Activated gamma-delta T cell treated with anti-CD3 and anti-CD28 coated beads, Interleukin-2, amount 50 U/mL, for 16 hours (primary cell): ENCODE measurements at regions not wholly inside any gene's neighbourhood (a gene's known extent, or its start where the extent isn't known, plus 50 kb on each side); places are given as distances from the start of the nearest gene placed in this dataset.

Source experiments
- DNase-seq: peaks from one replicate; pipeline ENCODE4 v3.0.0-alpha.2; 2020; ENCODE audit warnings: low read depth

DNA sequence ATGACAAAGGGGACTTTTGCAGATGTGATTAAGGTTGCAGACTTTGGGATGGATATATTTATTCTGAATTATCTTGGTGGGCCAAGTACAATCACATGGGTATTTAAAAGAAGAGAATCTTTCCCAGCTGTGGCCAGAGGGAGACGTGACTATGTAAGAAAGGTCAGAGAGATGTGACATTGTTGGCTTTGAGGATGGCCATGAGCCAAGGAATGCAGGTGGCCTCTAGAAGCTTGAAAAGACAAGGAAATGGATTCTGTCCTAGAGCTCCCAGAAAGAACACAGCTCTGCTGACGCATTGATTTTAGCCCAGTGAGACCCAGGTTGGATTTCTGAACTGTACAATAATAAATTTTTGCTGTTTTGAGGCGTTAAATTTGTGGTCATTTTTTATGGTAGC lies 616.0 kb upstream of the TBL1XR1 start:
- no peak for DNase-seq

DNA sequence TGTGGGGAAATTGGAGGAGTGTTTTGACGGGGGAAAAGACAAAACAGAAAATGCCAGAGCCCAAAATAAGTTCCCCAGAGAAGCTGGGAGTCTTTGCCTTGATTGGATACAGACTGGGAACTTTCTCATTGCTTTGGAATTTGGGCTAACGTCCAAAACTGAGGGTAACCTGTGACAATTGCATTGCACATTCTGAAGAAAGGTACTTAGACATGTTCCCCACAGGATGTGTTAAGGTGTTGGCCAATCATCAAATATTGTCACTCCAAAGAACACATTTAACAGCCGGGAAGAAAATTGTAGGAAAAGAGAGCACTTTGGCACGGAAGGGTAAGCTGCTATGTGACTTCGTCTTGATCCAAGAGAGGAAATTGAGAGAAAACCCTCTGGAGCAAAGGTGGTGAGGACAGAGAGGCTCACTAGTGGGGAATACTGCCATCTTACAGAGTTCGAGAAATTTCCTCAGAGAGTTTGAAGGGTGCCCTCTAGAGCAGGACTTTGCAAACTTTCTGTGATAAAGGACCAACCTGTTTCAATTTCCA lies 619.5 kb upstream of the TBL1XR1 start:
- DNase-seq: no peak

DNA sequence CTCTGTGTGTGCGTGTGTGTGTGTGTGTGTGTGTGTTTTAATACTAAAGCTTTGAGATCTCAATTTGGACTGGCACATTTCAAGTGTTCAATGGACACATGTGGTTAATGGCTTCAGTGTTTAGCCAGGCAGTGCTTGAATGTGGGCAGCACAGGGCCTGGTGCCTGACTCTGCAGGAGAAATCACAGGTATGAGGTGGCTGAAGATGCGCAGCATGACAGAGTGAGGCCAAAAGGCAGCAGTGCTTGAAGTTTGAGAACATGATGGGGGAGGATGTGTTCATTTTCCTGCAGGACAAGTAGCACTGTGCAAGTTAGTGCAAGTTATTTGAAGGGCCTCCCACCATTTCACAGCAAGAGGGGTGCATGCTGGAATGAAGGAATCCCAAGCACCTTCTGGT lies 620.5 kb upstream of the TBL1XR1 start:
- no peak for DNase-seq

DNA sequence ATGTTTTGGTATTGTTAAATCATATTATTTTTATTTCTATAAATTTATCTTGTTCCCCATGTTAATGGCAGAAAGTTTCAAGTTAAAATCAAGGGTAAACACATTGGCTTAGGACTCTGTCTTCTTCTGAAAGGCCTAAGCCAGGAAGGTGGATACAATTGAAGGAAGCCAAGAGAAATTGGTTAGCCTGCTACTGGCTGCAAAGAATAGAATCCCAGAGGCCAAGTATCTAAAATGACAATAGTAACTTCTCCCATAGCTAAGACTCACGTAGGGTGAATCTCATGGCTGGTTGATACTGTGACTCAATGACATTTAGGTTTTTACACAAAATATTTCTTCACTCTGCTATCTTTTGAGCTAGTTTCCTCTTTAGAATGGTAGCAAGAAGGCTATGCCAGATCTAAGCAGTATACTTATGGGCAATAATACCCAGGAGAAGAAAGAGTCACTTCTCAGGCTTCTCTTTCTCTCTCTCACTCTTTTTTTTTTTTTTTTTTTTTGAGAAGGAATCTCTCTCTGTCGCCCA lies 621.5 kb upstream of the TBL1XR1 start:
- DNase-seq: no peak

DNA sequence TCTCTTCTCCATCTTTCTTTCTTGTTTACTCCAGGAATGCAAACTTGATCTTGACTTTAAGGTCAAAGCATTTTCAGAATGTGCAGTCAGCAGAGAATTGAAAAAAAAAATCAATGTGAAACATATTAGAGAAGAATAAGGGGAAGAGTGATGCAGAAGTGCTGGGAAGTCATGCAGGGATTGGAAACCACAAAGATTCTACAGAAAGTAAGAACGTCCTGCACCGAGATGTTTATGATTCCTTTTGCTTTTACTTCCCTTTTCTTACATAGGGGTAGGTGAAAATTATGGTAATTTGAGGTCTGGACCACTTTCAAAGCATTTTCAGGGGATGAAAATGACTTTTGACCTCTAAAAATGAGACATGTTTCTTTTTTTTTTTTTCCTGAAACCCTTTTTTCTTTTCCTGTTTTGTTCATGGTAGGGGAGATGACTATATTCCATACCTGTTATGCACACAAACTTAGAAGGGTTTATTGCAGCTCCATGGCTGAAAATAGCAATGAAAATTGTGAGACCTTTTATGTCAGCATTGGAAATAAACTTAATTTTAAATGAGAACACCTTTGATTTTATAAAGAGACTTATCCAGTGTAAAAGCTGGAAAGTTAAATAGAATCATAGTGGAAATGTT lies 623.5 kb upstream of the TBL1XR1 start:
- no peak for DNase-seq

DNA sequence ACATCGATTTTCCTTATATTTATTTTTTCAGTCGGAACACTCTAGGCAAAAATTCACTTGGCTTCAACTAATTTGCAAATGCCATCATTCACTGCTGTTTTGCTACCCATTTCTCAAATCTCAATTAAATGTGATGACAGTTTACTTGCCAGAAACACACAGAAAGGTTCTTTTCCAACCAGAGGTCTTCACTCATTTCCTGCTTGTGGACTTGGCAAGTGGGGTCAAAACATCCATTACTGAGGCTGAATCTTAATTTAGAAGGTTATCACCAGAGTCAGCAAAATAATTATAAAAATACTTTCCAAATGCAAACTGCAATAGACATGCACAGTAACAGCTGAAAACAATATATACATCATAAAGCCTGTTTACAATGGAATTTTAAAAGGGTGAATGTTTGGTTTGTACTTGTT lies 625.4 kb upstream of the TBL1XR1 start:
- DNase-seq: no peak

DNA sequence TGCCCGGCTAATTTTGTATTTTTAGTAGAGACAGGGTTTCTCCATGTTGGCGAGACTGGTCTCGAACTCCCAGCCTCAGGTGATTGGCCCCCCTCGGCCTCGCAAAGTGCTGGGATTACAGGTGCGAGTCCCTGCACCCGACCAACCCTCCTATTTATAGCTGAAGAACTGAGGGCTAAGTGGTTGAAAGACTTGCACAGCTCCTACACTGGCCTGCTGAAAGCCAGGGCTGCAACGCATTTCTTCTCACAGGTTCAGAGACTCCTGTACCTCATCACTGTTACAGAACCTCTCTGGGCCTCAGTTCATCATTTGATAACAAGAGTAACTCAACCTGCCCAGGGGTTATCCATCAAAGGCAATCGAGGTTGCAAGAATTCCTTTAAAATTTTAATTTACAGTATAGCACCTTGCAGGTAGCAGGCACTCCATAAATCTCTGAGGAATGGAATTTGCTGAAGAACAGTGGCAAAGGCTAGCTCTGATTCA lies 626.5 kb upstream of the TBL1XR1 start:
- no peak for DNase-seq

DNA sequence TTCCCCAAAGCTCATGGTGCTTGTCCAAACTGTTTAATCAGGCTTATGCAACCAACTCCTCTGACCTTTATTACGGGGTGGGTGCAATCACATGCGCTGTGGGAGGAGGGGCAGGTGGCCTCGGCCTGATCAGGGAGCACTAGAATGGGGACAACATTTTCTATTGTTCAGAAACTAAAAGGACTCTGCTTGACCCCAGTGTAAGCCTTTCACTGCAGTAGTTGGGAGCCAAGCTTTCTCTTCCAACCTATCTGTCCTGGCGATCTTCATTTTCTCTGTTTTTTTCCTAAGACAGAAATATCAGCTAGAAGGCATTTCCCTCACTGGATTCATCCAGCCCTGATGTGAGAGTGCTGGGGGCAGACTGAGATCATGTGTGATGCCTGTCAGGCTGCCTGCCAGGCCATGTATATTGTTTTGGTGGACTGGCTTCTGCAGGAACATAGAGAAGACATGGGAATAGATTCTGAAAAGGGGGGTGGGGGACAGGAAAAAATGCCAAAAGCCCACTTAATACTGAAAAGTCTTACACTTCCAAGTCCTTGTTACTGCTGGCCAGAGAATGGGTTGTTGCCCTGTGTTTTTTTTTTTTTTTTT lies 627.0 kb upstream of the TBL1XR1 start:
- no peak for DNase-seq

DNA sequence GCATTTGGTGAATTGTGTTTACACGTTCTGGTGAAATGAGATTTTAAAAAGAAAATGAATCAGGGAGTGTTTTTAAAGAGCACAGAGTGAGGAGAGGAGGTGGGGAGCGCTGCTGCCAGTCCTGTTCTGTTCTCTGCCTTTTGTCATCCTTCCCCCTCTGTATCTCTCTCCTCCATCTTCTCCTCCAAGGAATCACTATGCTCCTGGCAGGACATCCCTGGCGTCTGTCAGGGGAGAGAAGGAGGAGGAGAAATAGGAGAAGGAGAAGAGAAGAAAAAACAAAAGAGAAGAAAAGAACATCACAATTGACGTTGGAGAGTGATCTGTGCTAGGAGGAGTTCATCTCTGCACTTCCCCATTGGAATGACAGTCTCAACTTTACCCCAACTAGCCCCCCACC lies 627.6 kb upstream of the TBL1XR1 start:
- DNase-seq: no peak

DNA sequence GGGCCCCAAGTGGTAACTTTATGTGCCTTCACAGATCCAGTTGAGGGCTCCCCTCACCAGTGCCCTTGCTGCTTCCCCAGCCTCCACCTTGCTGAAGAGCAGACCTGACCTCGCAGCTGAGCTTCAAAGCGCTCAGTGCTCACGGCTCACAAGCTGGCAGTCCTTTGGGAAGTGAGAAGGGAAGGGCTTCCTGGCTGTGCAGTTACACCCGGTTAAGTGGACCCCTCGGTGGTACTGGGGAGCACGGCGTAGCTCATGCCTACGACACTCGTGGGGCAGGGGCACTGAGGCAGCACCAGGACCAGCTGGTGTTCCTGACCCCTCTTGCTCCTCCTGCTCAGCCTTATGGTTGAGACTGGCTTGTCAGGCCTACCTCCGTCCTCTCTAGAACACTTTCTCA lies 629.0 kb upstream of the TBL1XR1 start:
- no peak for DNase-seq

DNA sequence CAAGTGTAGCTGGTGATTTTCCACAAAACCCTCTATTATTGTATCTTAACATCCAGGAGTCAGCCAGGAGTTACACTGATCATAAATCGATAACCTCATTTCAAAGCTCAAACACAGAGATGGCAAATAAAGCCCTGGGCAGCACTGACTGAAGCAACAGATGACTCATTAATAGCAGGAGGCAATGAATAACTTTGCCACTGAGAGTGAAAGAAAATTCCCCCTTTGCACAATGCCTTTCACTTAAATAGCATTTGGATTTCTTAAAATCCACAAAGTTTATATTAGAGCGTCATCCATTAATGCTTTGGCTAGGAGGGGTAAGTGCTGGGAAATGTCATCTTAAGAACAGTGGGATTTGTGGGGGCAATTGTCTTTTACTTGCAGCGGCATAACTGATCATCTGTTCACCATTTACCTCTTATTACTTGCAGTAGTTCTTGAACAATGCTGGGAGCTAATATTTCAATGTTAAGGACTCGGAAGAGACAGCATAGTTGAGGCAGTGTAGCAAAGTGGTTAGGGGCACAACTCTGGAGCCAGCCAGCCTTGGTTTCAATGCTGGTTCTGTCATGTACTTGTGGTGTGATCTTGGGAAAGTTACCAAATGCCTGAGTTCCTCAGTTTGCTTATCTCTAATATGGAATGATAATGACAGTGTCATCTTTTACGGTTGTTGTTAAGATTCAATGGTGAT lies 630.4 kb upstream of the TBL1XR1 start:
- no peak for DNase-seq

DNA sequence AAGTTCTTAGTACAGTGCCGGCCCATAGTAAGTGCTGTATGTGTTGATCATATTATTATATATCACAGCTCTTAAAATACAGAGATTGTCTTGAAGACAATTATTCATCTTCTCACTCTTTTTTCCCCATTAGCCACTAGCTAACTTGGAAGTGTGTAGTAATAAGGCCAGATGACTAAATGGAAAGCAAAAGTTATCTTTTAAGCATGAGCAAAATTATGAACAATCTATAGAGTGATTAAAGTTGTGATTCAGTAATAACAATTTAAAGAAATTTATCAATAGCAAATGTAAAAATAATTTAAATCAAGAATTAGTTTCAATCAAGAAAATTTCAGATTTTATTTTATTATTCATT lies 630.9 kb upstream of the TBL1XR1 start:
- no peak for DNase-seq

DNA sequence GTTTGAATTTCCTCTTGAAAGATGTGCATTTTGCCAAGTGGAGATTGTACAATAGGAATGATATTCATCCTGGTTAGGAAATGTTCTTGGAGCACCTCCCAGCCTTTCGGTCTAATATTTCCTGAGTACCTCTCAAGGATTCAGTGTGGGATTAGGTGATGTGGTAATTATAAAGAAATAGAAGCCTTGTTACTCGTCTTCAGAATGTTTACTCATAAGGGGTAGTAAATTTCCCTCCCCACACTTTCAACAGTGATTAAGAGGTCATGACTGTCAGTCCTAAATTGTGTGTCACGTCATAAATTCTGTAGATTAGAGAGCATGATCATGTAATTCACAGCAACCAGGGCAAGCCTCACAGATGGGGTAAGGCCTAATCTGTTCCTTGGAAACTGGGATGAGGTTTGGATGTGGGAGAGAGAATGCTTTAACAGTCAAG lies 633.1 kb upstream of the TBL1XR1 start:
- no peak for DNase-seq

DNA sequence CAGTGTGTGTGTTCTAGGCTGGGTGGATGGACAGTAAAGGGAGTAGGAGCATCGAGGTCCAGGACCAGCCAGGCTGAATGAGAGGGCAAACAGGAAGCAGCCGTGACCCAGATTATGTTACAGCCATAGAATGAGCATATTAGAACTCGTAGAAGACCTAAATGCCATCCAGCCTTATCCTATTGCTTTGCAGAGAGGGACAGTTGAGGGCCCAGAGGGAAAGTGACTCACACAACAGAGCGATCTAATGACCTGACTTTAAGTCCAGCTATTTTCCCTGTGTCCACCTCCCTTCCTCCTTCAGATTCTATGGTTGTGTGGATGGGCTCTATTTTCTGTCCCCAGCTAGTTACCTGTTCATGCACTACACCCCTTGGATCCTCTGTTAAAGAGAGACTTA lies 634.1 kb upstream of the TBL1XR1 start:
- DNase-seq: no peak

DNA sequence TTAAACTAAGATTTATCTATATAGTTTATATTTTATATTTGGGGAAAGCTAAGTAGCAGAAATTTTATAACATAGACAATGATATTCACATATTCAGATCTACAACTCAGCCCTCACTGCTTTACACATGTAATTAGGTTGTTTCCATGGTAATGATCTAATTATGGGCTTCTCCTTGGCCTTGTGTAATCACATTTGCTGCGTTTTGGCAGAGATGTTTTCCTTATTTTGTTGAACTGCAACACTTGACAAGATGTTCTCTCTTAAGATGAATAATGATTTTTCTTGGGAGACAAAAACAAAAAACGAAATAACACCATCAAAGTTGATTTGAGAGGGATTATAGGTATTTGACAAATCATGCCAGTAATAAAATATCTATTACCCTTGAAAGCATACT lies 635.6 kb upstream of the TBL1XR1 start:
- no peak for DNase-seq

DNA sequence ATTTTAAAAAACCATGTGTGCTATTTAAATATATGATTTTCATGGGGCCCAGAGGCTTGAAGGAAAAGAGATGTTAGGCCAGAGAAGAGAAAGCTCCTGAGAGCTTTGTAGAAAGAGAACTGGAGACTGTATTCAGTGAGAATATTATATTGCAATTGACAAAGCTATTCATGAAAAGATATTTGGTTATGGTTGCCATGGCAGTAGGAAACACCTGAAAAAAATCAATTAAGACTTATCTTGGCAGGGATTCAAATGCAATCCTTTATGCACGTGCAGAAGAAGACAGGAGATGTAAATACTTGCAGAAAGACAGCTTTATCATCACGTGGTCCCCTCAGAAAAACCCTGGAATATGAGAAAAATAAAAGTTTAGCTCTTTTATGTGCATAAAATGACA lies 636.0 kb upstream of the TBL1XR1 start:
- DNase-seq: no peak

DNA sequence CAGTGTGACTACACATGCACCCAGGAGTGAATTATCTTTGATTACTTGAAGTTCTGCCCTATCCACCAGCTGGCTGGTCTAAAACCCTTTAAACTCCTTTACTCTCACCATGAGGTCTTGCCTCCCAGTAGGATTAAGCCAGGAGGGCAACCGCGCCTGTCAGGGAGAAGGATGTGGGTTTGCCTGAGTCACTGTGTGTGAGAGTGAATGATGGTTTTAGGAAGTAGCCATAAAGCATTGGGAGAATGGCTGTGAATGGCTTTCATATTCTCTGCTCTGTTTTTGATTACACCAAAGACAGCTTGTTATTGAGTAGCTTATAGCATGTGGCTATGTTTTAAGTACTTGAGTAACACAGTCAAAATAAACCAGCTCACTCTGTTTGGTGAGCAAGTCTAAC lies 637.7 kb upstream of the TBL1XR1 start:
- DNase-seq: no peak

DNA sequence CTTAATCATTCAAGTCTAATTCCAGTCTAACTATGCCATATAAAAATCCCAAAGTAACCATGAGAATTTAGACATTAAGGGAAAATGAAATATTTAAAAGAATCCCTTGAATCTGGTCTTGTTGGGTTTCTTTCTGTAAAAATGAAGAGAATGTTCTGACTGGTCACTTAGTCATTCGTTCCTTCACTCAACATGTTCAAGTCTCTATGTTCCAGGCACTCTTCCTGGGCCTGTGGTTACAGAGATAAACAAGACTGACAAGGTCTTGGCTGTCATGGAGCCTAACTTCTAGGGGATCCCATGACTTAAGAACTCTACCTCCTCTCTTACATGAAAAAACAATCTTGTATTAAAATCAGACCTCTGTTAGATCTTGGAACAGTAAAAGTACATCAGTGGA lies 638.6 kb upstream of the TBL1XR1 start:
- DNase-seq: no peak

DNA sequence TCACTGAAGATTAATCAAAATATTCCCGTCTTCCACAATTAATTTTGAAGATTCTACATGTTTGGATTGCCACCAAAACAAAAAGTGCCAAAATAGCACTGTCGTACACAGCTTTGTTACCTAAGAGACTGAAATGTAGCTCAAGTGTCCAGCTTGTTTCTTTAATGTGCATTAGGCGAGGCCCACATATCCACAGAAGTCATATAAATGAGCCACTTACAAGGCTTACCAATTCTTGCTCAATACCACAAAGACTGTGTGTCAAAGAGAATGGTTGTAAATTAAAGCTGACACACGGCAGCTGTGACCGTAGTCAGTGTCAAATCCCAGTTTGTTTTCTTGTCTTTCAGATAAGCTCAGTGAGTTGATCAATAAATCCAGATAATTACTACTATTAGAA lies 639.4 kb upstream of the TBL1XR1 start:
- DNase-seq: no peak

DNA sequence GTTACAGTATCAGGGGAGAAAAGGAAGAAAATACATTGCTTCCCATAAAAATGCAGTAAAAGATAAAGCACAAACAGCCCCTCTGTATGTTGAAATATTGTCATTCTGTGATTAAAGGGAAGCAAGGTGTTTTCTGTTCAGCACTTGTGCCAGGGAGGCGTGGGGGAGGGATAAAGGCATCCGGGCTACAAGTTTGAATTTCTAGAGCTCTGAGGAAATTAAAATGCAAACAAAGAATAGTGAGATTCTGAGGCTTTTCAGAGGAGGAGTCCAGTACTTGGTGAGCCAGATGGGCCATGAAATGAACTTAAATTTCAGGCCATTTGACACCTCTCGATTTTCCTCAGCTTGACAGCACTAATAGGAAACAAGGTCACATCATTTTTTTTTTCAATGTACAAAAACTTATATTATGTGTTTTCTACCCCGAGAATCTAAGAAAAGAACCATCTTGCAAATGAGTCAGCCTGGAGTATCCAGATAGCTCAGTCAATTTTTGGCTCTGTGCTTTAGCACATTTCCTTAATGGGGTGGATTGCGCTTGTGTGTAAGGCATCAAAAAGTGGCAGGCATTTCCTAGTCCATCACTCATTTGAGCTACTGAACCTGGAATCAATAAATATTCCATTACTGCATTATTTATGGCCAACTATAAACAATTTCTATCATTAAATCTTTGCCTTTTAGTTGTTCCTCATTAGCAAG lies 640.8 kb upstream of the TBL1XR1 start:
- DNase-seq: no peak

DNA sequence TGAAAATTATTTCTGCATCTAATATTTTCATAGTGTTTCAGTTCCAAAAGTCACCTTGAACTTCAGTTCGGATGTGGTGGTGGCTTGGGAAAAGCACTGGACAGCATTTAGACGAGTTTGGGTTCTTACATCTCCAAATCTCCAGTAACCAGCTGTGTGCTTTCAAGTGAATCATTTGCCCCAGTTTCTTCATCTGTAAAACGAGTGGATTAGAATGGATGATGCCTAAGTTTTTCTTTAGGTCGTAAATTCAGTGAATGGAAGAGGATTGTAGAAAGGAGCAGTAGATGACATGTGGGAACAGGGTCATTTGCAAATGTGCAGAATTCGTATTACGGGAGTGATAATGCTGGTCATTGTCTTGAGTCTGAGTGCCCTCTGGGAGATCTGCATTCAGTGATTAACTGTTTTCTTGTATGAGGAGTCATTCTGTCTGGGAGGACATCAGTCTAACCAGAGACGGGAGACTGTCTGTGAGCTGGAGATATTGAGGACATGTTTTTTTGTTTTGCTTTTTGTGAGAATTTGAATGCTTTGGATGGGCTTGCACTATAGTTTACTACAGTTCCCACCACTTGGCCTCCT lies 641.6 kb upstream of the TBL1XR1 start:
- no peak for DNase-seq

DNA sequence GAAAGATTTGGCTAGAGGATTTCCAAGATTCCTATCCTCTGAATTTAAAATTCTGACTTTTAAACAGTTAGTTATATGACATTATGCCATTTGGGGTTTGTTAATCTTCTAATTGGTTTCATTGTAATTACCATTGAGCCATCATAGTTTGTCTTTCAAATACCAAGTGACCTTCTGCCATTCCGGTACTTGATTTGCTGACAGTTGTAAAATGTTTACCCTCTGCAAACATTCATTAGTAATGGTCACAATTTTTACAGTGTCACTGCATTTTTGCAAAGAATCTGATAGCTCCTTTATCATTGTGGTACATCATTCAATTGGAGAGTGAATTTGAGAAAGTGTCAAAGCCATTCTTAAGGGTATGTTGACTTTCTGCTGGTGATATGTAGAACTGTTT lies 645.0 kb upstream of the TBL1XR1 start:
- DNase-seq: no peak
